Epithelial cell of esophagus (primary cell): ENCODE measurements at regions not wholly inside any gene's neighbourhood (a gene's known extent, or its start where the extent isn't known, plus 50 kb on each side); places are given as distances from the start of the nearest gene placed in this dataset.
"Not testable (repeated sequence)": the region's sequence is repeated elsewhere in the genome, so short reads cannot be mapped to it uniquely, and the experiment has no call there.

ENCODE experiments used
- DNase-seq: peaks from one replicate; pipeline ENCODE4 v3.0.0; 2010; ENCODE audit warnings: low read depth
- H3K4me3 ChIP-seq: 2 replicates; pipeline ENCODE4 v1.5.1; 2011; ENCODE audit warnings: mild to moderate bottlenecking, low read length, control low read depth
- TF ChIP-seq, protein P1 (sequence below): IDR thresholded peaks from 2 replicates; pipeline ENCODE4 v1.5.1; 2011; ENCODE audit warnings: low read depth, mild to moderate bottlenecking, low read length, control low read depth, inconsistent platforms; ENCODE audit not compliant: insufficient read depth; ENCODE audit errors: missing control alignments

DNA sequence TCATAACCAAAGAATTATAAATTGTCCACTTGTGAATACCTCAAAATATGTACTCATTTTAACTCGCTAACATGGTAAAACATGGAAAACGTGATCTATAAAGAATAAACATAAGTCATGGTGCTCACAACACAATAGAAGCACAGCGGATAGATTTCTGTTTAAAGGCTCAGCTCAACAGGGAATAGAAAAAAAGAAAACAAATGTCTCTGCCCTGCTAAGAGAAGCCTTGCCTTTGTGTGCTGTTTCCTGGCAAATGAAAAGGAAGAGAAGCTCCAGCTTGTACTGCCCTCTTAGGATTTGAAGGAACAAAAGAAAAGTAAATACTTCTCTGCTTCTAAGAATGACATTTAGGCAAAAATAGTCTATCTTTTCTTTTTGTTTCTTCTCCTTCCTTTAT lies 121.0 kb upstream of the KRR1 start:
- no peak overlapping the region for H3K4me3 ChIP-seq
- TF ChIP-seq, protein P1, sequence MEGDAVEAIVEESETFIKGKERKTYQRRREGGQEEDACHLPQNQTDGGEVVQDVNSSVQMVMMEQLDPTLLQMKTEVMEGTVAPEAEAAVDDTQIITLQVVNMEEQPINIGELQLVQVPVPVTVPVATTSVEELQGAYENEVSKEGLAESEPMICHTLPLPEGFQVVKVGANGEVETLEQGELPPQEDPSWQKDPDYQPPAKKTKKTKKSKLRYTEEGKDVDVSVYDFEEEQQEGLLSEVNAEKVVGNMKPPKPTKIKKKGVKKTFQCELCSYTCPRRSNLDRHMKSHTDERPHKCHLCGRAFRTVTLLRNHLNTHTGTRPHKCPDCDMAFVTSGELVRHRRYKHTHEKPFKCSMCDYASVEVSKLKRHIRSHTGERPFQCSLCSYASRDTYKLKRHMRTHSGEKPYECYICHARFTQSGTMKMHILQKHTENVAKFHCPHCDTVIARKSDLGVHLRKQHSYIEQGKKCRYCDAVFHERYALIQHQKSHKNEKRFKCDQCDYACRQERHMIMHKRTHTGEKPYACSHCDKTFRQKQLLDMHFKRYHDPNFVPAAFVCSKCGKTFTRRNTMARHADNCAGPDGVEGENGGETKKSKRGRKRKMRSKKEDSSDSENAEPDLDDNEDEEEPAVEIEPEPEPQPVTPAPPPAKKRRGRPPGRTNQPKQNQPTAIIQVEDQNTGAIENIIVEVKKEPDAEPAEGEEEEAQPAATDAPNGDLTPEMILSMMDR = no peak
- DNase-seq = no peak

DNA sequence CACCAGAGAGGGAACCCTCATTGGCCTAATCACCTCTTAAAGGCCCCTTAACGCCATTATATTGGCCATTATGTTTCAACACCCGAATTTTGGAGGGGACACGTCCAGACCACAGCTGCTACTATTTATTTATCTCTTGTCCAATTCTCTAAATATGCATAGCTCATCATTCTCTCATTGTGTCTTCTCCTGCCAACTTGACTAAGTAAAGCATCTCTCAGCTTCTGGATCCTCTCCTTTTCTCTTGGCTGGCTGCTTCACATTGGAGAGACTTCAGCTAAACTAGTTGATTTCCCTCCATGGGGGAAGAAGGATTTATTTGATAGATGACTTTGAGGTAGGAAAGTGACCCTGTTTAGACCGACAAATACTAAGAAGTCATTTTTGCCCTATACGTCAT lies 120.4 kb upstream of the KRR1 start:
- no peak for DNase-seq
- TF ChIP-seq, protein P1 = no peak
- H3K4me3 ChIP-seq = no peak overlapping the region

DNA sequence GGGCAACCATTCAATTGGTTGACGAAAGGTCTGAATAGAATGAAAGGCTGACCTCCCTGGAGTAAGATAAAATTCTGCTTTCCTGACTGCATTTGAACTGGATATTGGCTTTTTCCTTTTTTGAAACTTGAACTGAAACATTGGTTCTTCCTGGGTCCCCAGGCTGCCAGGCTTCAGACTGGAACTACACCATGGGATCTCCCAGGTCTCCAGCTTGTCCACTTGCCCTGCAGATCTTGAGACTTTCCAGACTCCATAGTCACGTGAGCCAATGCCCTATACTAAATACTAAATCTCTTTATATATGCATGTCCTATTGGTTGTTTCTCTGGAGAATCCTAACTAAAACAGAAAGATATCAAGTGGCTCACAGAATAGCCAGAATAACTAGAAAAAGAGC lies 118.7 kb upstream of the KRR1 start:
- no peak for DNase-seq
- H3K4me3 ChIP-seq = no peak overlapping the region
- TF ChIP-seq, protein P1 = no peak

DNA sequence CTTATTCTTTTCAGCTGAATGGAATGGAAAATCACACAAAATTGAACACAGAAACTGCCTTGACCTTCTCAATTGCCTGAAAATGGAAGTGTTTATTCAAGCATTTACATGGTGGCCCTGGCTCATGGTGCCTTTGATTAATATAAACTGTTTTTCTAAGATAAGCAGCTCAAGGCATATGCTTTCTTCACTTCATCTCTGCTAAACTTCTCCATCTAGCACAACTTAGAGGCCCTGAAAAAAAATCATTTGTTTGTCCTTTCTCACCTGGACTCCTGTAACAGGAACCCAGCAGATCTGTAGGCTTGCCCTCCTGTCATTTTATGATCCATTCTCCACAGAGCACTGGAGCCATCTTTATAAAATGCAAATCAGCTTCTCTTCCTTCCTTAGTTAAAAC lies 117.5 kb upstream of the KRR1 start:
- DNase-seq = no peak
- no peak overlapping the region for H3K4me3 ChIP-seq
- TF ChIP-seq, protein P1 = no peak

DNA sequence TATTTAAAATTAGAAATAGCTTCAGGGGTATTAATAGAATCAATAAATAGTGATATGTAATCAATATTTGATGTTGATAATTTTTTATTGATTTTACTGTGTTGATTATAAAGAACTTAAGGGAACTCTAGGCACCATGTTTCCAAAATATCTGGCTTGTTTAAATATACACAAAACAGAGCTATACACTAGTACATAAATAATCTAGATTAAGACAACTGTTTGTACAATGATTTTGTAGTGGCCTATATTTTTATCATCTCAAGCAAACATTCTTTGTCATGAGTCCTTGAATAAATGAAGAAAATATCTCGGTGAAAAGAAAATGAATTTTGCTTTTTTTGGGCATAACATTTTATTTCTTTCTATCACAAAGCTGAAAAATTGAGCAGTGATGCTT lies 117.1 kb upstream of the KRR1 start:
- no peak overlapping the region for H3K4me3 ChIP-seq
- no peak for DNase-seq
- TF ChIP-seq, protein P1 = no peak

DNA sequence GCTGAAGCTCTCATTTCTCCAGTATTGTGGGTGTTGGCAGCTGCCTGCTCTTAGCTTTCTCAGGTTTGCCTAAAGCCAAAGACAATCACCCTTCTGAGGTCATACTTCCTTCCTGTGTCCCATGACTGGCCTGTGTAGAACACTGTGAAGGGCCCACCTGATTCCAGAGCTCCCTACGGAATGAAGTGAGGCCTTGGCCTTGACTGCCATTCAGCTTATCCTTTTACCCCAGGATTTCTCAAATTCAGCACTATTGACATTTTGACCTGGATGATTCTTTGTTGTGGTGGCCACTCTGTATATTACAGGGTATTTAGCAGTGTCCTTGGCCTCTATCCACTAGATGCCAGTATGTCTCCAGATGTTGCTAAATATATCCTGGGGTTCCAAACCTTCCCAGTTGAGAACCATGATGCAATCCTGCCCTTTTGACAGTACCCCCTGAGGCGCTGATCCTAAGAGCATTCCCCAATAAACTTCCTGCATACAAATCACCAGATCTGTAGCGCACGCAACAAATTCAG lies 112.3 kb upstream of the KRR1 start:
- peak; percentile 90 for DNase-seq
- TF ChIP-seq, protein P1 = peak; percentile 63
- no peak overlapping the region for H3K4me3 ChIP-seq

DNA sequence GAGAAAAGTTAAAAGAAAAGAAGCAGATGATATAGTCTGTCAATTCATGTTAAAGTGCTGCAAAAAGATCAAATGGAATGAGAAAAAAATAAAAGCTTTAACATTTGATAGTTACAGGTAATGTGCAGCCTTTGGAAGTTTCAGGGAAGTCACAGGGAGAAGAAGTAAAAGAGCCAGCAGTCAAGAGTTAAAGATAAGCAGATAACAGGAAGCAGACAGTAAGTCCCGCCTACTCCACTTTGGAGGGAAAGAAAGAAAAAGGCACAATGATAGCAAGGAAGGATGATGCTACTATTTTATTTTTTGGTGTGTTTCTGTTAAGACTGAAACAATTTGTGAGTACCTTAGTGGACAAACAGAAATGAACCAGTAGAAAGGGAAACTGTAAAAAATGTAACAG lies 111.1 kb upstream of the KRR1 start:
- no peak overlapping the region for H3K4me3 ChIP-seq
- DNase-seq = no peak
- TF ChIP-seq, protein P1 = no peak

DNA sequence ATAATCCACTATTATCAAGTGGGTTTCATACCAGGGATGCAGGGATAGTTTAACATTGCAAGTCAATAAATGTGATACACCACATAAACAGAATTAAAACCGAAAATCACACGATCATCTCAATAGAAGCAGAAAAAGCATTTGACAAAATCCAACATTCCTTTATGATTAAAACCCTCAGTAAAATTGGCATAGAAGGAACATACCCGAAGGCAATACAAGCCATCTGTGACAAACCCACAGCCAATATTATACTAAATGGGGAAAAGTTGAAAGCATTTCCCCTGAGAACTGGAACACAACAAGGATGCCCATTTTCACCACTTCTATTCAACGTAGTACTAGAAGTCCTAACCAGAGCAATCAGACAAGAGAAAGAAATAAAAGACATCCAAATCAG lies 103.0 kb upstream of the KRR1 start:
- not testable (repeated sequence) for DNase-seq, H3K4me3 ChIP-seq
